ENCODE measurements at regions not wholly inside any gene's neighbourhood (a gene's known extent, or its start where the extent isn't known, plus 50 kb on each side); places are given as distances from the start of the nearest gene placed in this dataset.

DNA sequence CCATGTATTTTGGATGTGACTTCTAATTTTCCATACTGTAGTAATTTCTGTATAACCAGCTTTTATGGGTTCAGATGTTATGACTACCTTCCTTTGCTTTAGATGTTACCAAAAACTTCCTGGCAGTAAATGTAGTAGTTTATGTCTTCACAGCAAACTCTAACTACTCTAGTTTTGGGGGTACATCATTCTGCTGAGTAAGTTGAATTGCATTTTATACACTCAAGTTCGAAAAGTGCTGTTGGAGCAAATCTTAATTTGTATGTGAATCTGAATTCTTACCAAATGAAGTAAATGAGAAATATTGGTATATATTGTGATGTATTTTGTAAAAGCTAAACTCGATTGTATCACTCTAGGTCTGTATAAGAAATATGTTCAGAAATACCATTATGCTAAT is 728.3 kb upstream of the CDH8 start:
- TF ChIP-seq, protein P1, sequence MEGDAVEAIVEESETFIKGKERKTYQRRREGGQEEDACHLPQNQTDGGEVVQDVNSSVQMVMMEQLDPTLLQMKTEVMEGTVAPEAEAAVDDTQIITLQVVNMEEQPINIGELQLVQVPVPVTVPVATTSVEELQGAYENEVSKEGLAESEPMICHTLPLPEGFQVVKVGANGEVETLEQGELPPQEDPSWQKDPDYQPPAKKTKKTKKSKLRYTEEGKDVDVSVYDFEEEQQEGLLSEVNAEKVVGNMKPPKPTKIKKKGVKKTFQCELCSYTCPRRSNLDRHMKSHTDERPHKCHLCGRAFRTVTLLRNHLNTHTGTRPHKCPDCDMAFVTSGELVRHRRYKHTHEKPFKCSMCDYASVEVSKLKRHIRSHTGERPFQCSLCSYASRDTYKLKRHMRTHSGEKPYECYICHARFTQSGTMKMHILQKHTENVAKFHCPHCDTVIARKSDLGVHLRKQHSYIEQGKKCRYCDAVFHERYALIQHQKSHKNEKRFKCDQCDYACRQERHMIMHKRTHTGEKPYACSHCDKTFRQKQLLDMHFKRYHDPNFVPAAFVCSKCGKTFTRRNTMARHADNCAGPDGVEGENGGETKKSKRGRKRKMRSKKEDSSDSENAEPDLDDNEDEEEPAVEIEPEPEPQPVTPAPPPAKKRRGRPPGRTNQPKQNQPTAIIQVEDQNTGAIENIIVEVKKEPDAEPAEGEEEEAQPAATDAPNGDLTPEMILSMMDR (IDR thresholded peaks at IDR 0.05; ENCODE audit: low read depth, low read length) = no peak
- TF ChIP-seq POLR2A (IDR thresholded peaks at IDR 0.05; ENCODE audit: extremely low read depth, insufficient read length) = no peak
- no peak for TF ChIP-seq MYC (IDR thresholded peaks at IDR 0.05; ENCODE audit: low read depth, low read length)
- TF ChIP-seq, protein P2, sequence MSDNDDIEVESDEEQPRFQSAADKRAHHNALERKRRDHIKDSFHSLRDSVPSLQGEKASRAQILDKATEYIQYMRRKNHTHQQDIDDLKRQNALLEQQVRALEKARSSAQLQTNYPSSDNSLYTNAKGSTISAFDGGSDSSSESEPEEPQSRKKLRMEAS (IDR thresholded peaks at IDR 0.05; ENCODE audit: low read depth, low read length) = no peak
